HG03060 (cell line): ENCODE measurements at regions not wholly inside any gene's neighbourhood (a gene's known extent, or its start where the extent isn't known, plus 50 kb on each side); places are given as distances from the start of the nearest gene placed in this dataset.
"Not testable (repeated sequence)": the region's sequence is repeated elsewhere in the genome, so short reads cannot be mapped to it uniquely, and the experiment has no call there.

Experiments used
- ATAC-seq: cut with Tn5 transposase; IDR thresholded peaks from one replicate; pipeline ENCODE4 v1.9.1; 2021; ENCODE audit warnings: low read depth, moderate number of reproducible peaks; ENCODE audit not compliant: unreplicated experiment

DNA sequence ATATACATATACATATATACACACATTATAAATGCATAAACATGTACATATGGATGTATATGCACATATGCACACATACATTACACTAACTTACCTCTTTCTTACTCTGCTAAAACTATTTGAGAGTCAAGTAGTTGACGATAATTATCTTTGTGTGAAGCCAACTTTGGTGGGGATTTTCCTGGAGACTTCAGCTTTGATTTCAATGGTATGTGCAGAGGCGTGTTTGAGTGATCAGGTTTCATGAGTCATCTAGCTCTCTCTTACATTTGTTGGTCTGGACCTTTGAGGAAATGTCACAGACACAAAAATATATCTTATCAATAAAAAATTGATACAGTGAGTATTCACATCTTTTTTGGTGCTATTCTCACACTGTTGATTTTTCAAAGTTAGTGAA is 769.1 kb upstream of the LUZP2 start:
- ATAC-seq: no peak

- no peak for ATAC-seq
Measured at GRCh38 chr11:23729088-23729487, 767.8 kb upstream of the LUZP2 start.

DNA sequence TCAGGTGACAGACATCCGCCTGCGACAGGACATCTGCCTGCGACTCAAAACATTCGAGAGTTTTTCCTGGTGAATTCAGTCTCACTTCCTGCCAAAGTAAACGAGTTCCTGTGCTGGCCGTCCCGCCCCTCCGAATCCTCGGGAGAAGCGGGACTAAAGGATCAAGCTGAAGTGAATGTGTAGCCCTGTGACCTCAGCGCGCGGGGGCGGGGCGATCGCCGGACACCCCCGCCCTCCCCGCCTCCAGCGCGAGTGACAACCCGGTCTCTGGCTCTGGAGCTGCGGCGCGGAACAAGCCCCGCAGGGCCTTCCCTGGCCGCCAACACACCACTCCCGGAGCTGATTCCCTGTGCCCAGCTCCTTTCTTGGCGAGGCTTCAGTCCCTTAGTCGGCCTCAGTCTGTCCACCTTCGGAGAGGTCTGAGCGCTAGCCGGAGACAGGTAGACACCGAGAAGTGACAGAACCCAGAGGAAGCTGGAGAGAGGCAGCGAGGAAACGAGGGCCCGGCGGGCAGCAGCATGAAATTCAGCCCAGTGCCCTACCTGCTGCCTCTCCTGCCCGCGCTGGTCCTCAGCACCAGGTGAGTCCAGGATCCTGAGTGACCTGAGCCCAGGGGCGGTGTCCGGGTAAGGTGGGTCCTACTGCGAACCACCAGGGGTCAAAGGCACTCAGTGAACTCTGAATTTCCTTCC is 766.4 kb upstream of the LUZP2 start:
- ATAC-seq: no peak

- ATAC-seq: no peak
Measured at GRCh38 chr11:23732026-23732425, 764.8 kb upstream of the LUZP2 start.

GRCh38 chr11:23746896-23747295 is 750.0 kb upstream of the LUZP2 start:
- ATAC-seq: no peak

- ATAC-seq: no peak
Measured at GRCh38 chr11:23749762-23750430, 747.0 kb upstream of the LUZP2 start.

DNA sequence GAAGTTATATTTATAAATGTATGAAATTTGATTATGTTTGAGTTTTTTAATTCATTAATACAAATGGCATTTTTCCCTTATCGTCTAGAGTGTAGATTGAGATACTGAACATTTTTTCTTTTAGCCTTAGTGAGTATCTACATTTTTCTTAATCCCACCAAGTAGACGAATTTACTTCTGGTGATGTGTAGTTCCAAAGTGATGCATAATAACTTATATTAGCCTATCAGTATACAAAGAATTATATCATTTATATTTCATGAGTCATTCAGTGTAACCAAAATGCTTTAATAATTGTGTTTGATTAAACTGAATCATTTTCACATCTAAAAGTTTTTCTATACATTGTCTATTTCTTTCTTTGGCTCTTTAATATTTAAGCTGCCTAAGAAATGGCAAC is 745.6 kb upstream of the LUZP2 start:
- ATAC-seq: no peak

- ATAC-seq: no peak
Measured at GRCh38 chr11:23755076-23755475, 741.8 kb upstream of the LUZP2 start.

- no peak for ATAC-seq
Measured at GRCh38 chr11:23755769-23756168, 741.1 kb upstream of the LUZP2 start.

DNA sequence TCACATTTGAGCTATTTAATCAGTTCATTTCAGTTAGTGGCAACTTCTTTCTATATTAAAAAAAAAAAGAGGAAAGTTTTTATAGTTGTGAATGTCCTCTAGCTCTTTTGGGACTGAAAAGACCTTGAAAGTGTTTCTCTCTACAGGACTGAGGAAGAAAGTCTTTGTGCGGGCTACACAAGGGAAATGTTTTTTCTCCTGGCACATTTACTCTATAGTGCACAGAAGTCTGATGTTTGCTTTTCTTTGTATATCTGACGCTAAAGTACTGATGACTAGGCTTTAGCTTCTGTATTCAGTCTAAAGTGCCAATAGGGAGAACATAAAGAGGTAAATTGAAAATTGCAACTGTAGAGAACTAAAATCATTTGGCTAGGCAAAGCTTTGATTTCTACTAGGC is 737.4 kb upstream of the LUZP2 start:
- ATAC-seq: no peak

- no peak for ATAC-seq
Measured at GRCh38 chr11:23764286-23764685, 732.6 kb upstream of the LUZP2 start.

GRCh38 chr11:23765682-23766252 is 731.1 kb upstream of the LUZP2 start:
- ATAC-seq: no peak

DNA sequence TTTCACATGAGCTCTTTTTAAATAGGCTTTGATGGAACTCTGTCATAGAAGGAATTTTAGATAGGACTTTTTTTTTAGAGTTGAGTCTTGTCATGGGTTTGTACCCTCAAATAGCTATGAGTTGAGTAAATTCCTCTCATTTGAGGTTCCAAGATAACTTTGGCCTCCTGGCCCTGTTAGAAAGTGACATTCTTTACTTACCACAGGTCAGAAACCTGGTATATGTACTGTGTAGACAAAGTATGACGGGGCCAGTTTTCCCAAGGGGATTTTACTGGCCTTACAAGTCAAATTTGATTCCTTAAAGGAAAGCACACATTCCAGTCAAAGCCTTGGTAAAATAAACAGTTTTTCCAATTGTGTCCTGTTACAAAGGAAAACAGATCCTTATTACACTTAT is 729.3 kb upstream of the LUZP2 start:
- no peak for ATAC-seq

GRCh38 chr11:23769214-23769613 is 727.6 kb upstream of the LUZP2 start:
- ATAC-seq: no peak

- no peak for ATAC-seq
Measured at GRCh38 chr11:23772081-23772480, 724.8 kb upstream of the LUZP2 start.

- ATAC-seq: no peak
Measured at GRCh38 chr11:23778971-23779370, 717.9 kb upstream of the LUZP2 start.

DNA sequence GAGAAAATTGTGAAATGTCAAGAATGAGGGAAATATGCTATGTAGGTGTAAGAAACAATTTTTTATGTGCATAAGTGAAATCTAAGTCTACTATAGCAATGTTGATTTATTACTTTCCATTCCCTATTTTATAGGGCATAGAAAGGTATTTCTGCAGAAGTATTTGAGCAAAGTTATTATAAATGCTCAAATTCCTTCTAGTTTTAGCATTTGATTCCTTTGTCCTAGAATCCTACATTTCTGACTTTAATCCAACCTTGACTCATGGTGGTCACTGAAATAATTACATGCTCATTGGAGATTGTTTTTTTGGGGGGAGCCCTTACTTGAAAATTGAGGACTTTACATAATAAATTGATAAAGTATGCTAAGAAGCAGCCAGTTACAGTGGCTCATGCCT is 716.6 kb upstream of the LUZP2 start:
- ATAC-seq: no peak

DNA sequence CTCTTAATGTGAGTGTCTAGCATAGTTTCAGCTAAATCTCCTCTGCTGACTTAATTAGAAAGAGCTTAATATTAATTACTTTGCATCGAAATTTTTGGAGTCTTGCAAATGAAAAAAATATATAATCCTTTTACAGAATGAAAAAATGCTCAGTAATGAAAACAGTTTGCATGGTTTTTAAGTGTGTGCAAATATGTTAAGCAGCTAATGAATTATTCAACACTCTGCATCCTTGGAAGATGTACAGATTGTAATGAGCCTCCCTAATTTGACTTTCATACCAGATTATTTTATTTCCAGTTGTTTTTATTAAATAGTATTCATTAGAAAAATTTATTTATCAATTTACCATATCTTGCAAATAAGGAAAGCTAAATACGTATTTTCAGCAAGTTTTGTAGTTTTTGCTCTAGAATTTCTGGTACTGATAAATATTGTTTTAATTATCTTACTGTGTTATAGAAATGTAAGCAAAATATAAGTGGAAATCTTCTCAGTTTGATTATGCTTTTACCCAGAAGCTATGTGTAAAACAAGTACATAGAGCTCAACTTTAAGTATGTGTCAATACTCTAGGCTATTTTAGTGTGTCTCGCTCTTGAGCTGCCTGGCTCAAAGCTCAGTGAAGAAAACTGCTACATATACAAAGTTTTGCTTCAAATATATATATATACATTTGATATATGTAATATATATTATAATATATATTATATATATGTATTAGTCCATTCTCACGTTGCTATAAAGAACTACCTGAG is 714.9 kb upstream of the LUZP2 start:
- ATAC-seq: no peak

DNA sequence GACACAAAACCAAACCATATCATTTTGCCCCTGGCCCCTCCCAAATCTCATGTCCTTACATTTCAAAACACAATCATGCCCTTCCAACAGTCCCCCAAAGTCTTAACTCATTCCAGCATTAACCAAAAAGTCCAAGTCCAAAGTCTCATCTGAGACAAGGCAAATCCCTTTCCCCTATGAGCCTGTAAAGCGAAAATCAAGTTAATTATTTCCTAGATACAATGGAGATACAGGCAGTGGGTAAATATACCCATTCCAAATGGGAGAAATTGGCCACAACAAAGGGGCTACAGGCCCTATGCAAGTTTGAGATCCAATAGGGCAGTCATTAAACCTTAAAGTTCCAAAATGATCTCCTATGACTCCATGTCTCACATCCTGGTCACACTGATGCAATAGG is 709.9 kb upstream of the LUZP2 start:
- not testable (repeated sequence) for ATAC-seq

DNA sequence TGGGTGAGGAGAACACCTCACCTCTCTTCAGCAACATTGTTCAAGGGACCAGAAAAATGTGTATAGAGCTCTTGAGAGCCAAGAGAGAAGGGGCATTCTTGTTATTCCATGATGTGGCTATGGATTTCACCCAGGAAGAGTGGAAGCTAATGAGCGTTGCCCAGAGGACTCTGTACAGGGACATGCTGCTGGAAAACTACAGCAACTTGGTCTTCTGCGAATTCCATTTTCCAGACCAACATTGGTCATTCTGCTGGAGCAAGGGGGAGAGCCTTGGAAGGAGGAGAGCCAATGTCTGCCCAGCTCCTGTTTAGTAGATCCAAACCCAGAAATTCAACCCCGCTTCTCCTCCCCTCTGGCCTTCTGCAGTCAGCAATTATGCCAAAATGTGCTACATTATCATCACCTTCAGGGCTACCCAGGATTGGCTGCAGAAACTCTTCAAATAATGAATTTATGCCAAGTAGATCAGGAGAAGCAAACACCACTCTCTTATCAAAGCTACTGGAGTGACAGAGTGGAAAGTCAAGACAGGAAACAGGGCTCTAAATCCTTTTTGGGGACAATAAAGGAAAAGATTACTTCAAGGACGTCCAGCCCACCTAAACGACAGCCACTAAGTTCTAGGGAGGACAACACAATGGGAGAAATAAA is 707.5 kb upstream of the LUZP2 start:
- no peak for ATAC-seq

GRCh38 chr11:23789938-23790371 is 706.9 kb upstream of the LUZP2 start:
- ATAC-seq: no peak
